Pancreas (tissue), 10 donors: ENCODE measurements at regions not wholly inside any gene's neighbourhood (a gene's known extent, or its start where the extent isn't known, plus 50 kb on each side); places are given as distances from the start of the nearest gene placed in this dataset.

Source experiments
- ATAC-seq, 4 donors: fragments of 200-7000 bp; cut with Tn5 transposase; one replicate each; pipeline versions ENCODE4 v1.8.0 to v1.9.1; 2020; ENCODE audit warnings: mild to moderate bottlenecking in 4 of 4, moderate library complexity in 4 of 4
- DNase-seq, 6 donors: peaks; one replicate each; pipeline ENCODE4 v3.0.0-alpha.2; 2020
- FAIRE-seq: peaks from 2 replicates; lab custom pipeline; 2012; peaks lifted over from hg19 to GRCh38; lab: Jason Lieb, UNC
- H3K27ac ChIP-seq, 4 donors: fragments of 200-600 bp; sonication (generic); 1 replicate in 3 of 4; 2 replicates in 1 of 4; pipeline versions ENCODE4 v1.5.0 to v1.8.0; 2020
- H3K27me3 ChIP-seq, 4 donors: fragments of 200-600 bp; one replicate each; pipeline ENCODE4 v1.8.0; 2021
- H3K36me3 ChIP-seq, 3 donors: fragments of 200-600 bp; sonication (generic) in 1 of 3; one replicate each; pipeline versions ENCODE4 v1.5.0 to v1.8.0; 2020 to 2021
- H3K4me1 ChIP-seq, 3 donors: fragments of 200-600 bp; one replicate each; pipeline ENCODE4 v1.8.0; 2021
- H3K4me3 ChIP-seq, 4 donors: fragments of 200-600 bp; sonication (generic) in 2 of 4; one replicate each; pipeline versions ENCODE4 v1.5.0 to v1.8.0; 2020 to 2021
- H3K9me3 ChIP-seq, 4 donors: fragments of 200-600 bp; one replicate each; pipeline ENCODE4 v1.8.0; 2021
- WGBS, 2 donors: extraction: QIAGEN DNeasy Blood & Tissue Kit; methylation state at CpG; one replicate each; pipeline ENCODE4 v1.1.7; 2013; 5-methylcytosine and 5-hydroxymethylcytosine counted together
- intact Hi-C, 3 donors: fragments of 100-400 bp; cut with DNase I; formaldehyde crosslinking; loops; one replicate each; pipeline versions ENCODE4 v1.11.1 to v1.14.2; 2022
- TF ChIP-seq, protein P1 (sequence below), 4 donors: fragments of 200-600 bp; sonication (generic) in 3 of 4; IDR thresholded peaks; one replicate each; pipeline versions ENCODE4 v1.5.0 to v1.8.0; 2021; ENCODE audit warnings: antibody characterized with exemption in 4 of 4
- donor health status: healthy with polysubstance abuse.
- donor health status: DM: no; HTN: no; CAD: no; lungs with moderate emphysema.
- donor health status: DM: no; HTN: no; CAD: no.
- donor health status: control.
- donor health status: control.
- donor health status: Bipolar disorder and iron deficiency.
- donor health status: DM: yes; HTN: yes; CAD: no.
- donor health status: DM: no; HTN: no; CAD: no.
- donor health status: DM: no; HTN: no; CAD: no.
- donor health status: DM: yes; HTN: yes; CAD: no.

DNA sequence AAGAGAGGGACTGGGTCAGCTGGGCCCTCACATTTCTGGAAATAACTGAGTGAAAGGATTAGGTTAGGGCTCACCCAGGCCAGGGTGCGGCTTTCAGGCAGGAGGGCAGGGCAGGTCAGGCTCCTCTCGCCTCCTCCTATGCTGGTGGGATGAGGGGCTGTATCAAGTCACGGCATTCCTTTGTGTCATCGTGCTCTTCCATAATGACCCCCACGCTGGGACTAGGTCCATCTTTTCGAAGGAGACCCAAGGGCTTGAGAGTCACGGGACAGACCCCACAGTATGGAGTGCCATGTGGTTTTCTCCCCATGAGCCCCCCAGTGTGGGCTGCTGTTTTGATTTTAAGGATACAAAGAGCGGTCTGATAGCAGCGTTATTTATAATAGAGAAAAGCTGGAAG lies 137.8 kb upstream of the COPS8 start:
- no peak overlapping the region for H3K4me3 ChIP-seq
- intact Hi-C loops, result no loop called here
- H3K9me3 ChIP-seq, result no peaks in the 10 kb centered on the region
- DNase-seq (no peak), ATAC-seq (no peak), FAIRE-seq (no peak)
- WGBS, 2 donors, result 93 to 95% methylated on average over 9 of the region's 9 CpGs
- H3K4me1 ChIP-seq, result no peaks in the 10 kb centered on the region
- no peaks in the 10 kb centered on the region for H3K36me3 ChIP-seq
- no peaks in the 10 kb centered on the region for H3K27me3 ChIP-seq
- H3K27ac ChIP-seq, result no peak overlapping the region
- TF ChIP-seq, protein P1, sequence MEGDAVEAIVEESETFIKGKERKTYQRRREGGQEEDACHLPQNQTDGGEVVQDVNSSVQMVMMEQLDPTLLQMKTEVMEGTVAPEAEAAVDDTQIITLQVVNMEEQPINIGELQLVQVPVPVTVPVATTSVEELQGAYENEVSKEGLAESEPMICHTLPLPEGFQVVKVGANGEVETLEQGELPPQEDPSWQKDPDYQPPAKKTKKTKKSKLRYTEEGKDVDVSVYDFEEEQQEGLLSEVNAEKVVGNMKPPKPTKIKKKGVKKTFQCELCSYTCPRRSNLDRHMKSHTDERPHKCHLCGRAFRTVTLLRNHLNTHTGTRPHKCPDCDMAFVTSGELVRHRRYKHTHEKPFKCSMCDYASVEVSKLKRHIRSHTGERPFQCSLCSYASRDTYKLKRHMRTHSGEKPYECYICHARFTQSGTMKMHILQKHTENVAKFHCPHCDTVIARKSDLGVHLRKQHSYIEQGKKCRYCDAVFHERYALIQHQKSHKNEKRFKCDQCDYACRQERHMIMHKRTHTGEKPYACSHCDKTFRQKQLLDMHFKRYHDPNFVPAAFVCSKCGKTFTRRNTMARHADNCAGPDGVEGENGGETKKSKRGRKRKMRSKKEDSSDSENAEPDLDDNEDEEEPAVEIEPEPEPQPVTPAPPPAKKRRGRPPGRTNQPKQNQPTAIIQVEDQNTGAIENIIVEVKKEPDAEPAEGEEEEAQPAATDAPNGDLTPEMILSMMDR (IDR thresholded peaks at IDR 0.05), result no peak

DNA sequence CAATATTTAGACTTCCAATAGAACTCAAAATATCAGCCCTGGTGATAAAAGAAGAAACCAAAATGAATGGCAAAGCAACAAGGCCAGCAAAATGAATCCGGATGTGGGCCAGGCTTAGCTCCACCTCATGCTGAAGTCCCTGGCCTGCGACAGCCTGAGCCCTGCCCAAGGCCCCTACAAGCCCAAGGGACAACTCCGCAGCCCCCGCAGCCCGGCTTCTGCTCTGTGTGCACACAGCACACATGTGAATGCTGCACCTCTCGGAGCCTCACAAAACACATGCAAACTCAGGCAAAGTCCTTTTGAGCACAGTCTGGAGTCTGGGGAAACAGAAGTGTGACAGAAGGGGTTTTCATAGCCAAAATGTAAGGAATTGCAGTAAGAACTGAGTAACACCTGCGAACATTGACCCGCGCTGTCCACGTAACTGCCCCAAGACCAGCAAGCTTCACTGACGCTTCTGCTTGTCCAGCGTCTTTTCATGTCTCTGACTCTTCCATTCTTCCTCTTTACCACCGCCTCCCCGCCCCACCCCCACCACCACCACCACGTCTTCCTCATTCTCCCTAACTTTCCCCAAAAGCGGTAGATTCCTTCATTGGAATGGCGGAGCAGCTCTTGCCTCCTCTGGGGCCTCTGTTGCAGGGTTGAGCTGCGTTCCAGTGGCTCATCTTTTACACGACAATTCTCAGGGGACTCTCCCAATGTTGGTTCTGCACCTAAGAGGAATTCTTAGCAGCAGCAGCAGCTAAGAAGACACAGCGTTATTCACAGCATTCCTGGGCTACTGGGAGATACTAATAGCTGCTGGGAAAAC lies 136.4 kb upstream of the COPS8 start:
- H3K9me3 ChIP-seq, result no peaks in the 10 kb centered on the region
- intact Hi-C loops, result no loop called here
- no peaks in the 10 kb centered on the region for H3K27me3 ChIP-seq
- FAIRE-seq (no peak), ATAC-seq (no peak), DNase-seq (no peak)
- no peak overlapping the region for H3K4me3 ChIP-seq
- WGBS, 2 donors, result 87 to 93% methylated on average over 20 of the region's 20 CpGs
- H3K36me3 ChIP-seq, result no peaks in the 10 kb centered on the region
- TF ChIP-seq, protein P1 (IDR thresholded peaks at IDR 0.05), result no peak
- no peak overlapping the region for H3K27ac ChIP-seq
- no peaks in the 10 kb centered on the region for H3K4me1 ChIP-seq

GRCh38 chr2:236951830-236952475 lies 133.7 kb upstream of the COPS8 start:
- ATAC-seq (no peak), FAIRE-seq (no peak), DNase-seq (no peak)
- Histone ChIP-seq H3K9me3 (no peaks in the 10 kb centered on the region), H3K4me3 (no peak overlapping the region), H3K27ac (no peak overlapping the region), H3K27me3 (no peaks in the 10 kb centered on the region), H3K4me1 (no peaks in the 10 kb centered on the region), H3K36me3 (no peaks in the 10 kb centered on the region)
- TF ChIP-seq, protein P1 (IDR thresholded peaks at IDR 0.05), result no peak
- intact Hi-C loops, result no loop called here
- WGBS, 2 donors, result 94 to 97% methylated on average over 3 of the region's 3 CpGs

DNA sequence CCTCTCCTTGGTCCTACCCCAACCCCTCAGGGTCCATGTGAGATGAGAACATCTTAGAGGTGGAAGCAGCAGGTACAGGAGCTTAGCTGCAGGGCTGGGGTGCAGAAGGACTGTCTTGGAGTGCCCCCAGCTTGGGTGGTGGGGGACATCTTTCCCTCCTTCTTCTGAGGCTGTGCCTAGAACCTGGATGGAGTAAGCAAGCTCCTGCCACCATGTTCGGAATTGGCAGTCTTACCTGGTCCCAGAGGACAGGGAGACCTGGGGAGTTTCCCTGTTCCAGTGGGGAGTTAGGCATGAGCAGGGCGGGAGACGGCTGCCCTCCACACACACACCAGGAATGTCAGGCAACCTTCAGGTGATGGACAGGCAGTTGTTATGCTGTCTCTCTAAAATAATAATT lies 131.0 kb upstream of the COPS8 start:
- no peak for FAIRE-seq
- no peaks in the 10 kb centered on the region for H3K36me3 ChIP-seq
- TF ChIP-seq, protein P1 (IDR thresholded peaks at IDR 0.05), result no peak

More for the DNA sequence above, 131.0 kb upstream of the COPS8 start:
- Histone ChIP-seq H3K4me1 (no peaks in the 10 kb centered on the region), H3K27ac (no peak overlapping the region), H3K9me3 (no peaks in the 10 kb centered on the region), H3K4me3 (no peak overlapping the region), H3K27me3 (no peaks in the 10 kb centered on the region)
- 89 to 96% methylated on average over 3 of the region's 3 CpGs for WGBS, 2 donors
- no peak for DNase-seq
- ATAC-seq, result no peak
- intact Hi-C loops, result no loop called here
